ENCODE measurements at regions not wholly inside any gene's neighbourhood (a gene's known extent, or its start where the extent isn't known, plus 50 kb on each side); places are given as distances from the start of the nearest gene placed in this dataset.

GRCh38 chr14:97221572-97222285 is 424.5 kb downstream of the VRK1 start:
- DNase-seq (ENCODE audit: low read depth), result no peak
- in situ Hi-C loops (cut with HindIII; ENCODE audit: low sequenced_read_pairs), result no loop called here
- H3K4me3 ChIP-seq (ENCODE audit: low read depth, low read length), result no peak overlapping the region
- no peak for TF ChIP-seq CTCF (IDR thresholded peaks at IDR 0.05; ENCODE audit: low read depth, low read length, missing control alignments)

GRCh38 chr14:97224016-97224415 is 426.8 kb downstream of the VRK1 start:
- in situ Hi-C loops (cut with HindIII; ENCODE audit: low sequenced_read_pairs), result no loop called here
- TF ChIP-seq CTCF (IDR thresholded peaks at IDR 0.05; ENCODE audit: low read depth, low read length, missing control alignments), result no peak
- no peak for DNase-seq (ENCODE audit: low read depth)
- H3K4me3 ChIP-seq (ENCODE audit: low read depth, low read length), result no peak overlapping the region

- no peak for TF ChIP-seq CTCF (IDR thresholded peaks at IDR 0.05; ENCODE audit: low read depth, low read length, missing control alignments)
- no peak overlapping the region for H3K4me3 ChIP-seq (ENCODE audit: low read depth, low read length)
- in situ Hi-C loops (cut with HindIII; ENCODE audit: low sequenced_read_pairs), result no loop called here
- no peak for DNase-seq (ENCODE audit: low read depth)
Observed at GRCh38 chr14:97230051-97230450, 432.9 kb downstream of the VRK1 start.

- DNase-seq (ENCODE audit: low read depth), result no peak
- H3K4me3 ChIP-seq (ENCODE audit: low read depth, low read length), result no peak overlapping the region
- in situ Hi-C loops (cut with HindIII; ENCODE audit: low sequenced_read_pairs), result no loop called here
- no peak for TF ChIP-seq CTCF (IDR thresholded peaks at IDR 0.05; ENCODE audit: low read depth, low read length, missing control alignments)
Observed at GRCh38 chr14:97233319-97233985, 436.3 kb downstream of the VRK1 start.

GRCh38 chr14:97246648-97247047 is 449.5 kb downstream of the VRK1 start:
- DNase-seq (ENCODE audit: low read depth), result no peak
- H3K4me3 ChIP-seq (ENCODE audit: low read depth, low read length), result no peak overlapping the region
- in situ Hi-C loops (cut with HindIII; ENCODE audit: low sequenced_read_pairs), result loop anchor here (5.0 kb wide), 1 partner anchor 81 kb away; no protein-coding TSS in a partner anchor
- no peak for TF ChIP-seq CTCF (IDR thresholded peaks at IDR 0.05; ENCODE audit: low read depth, low read length, missing control alignments)

- no peak for DNase-seq (ENCODE audit: low read depth)
- no peak for TF ChIP-seq CTCF (IDR thresholded peaks at IDR 0.05; ENCODE audit: low read depth, low read length, missing control alignments)
- in situ Hi-C loops (cut with HindIII; ENCODE audit: low sequenced_read_pairs), result loop anchor here (5.0 kb wide), 1 partner anchor 78 kb away; no protein-coding TSS in a partner anchor
- H3K4me3 ChIP-seq (ENCODE audit: low read depth, low read length), result no peak overlapping the region
Observed at GRCh38 chr14:97248973-97249372, 451.8 kb downstream of the VRK1 start.
